ENCODE measurements at regions not wholly inside any gene's neighbourhood (a gene's known extent, or its start where the extent isn't known, plus 50 kb on each side); places are given as distances from the start of the nearest gene placed in this dataset.

- TF ChIP-seq ATF3 (IDR thresholded peaks at IDR 0.05) (no peak), CTCF (IDR thresholded peaks at IDR 0.05; ENCODE audit: low read depth, low read length, missing input control) (peak; percentile 18), RXRA (IDR thresholded peaks at IDR 0.05) (no peak), GABPA (IDR thresholded peaks at IDR 0.05 in 1 of 2, conservative IDR thresholded peaks at IDR 0.05 in 1 of 2) (no peak), MAX (IDR thresholded peaks at IDR 0.05) (no peak), RAD21 (IDR thresholded peaks at IDR 0.05) (peak; percentile 50 to 75), TAF1 (conservative IDR thresholded peaks at IDR 0.05) (no peak)
Observed at GRCh38 chr20:23200914-23201313, 114.8 kb upstream of the CD93 start.
